ENCODE measurements at regions not wholly inside any gene's neighbourhood (a gene's known extent, or its start where the extent isn't known, plus 50 kb on each side); places are given as distances from the start of the nearest gene placed in this dataset.

DNA sequence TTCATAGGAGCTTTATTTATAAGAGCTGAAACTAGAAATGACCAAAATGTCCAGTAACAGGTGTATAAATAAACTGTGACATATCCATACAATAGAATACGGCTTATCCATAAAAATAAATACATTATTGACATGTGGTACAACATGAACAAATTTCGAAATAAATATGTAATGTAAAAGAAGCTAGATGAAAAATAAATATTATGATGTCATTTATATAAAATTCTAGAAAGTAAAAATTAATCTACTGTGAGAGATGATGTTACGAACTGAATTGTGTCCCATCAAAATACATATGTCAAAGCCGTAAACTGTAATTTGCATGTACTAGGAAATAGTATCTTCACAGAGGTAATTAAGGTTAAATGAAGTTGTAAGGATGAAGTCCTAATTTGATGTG lies 1104.9 kb downstream of the NSUN3 start:
- TF ChIP-seq, protein P1, sequence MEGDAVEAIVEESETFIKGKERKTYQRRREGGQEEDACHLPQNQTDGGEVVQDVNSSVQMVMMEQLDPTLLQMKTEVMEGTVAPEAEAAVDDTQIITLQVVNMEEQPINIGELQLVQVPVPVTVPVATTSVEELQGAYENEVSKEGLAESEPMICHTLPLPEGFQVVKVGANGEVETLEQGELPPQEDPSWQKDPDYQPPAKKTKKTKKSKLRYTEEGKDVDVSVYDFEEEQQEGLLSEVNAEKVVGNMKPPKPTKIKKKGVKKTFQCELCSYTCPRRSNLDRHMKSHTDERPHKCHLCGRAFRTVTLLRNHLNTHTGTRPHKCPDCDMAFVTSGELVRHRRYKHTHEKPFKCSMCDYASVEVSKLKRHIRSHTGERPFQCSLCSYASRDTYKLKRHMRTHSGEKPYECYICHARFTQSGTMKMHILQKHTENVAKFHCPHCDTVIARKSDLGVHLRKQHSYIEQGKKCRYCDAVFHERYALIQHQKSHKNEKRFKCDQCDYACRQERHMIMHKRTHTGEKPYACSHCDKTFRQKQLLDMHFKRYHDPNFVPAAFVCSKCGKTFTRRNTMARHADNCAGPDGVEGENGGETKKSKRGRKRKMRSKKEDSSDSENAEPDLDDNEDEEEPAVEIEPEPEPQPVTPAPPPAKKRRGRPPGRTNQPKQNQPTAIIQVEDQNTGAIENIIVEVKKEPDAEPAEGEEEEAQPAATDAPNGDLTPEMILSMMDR (IDR thresholded peaks at IDR 0.05), result no peak
- TF ChIP-seq POLR2A (IDR thresholded peaks at IDR 0.05), result no peak
